Esophagus muscularis mucosa (tissue), 4 donors: ENCODE measurements at regions not wholly inside any gene's neighbourhood (a gene's known extent, or its start where the extent isn't known, plus 50 kb on each side); places are given as distances from the start of the nearest gene placed in this dataset.

ENCODE experiments used
- CTCF ChIP-seq, 3 experiments: fragments of 200-600 bp in 2 of 3; fragments of 450-650 bp in 1 of 3; sonication (generic) in 2 of 3; IDR thresholded peaks; one replicate each; pipeline ENCODE4 v1.5.1; 2017 to 2019; ENCODE audit warnings: antibody characterized with exemption in 3 of 3, mild to moderate bottlenecking in 2 of 3, moderate library complexity in 1 of 3
- EP300 ChIP-seq: sonication (generic); formaldehyde crosslinking; IDR thresholded peaks from one replicate; pipeline ENCODE4 v1.6.1; 2017; ENCODE audit warnings: antibody characterized with exemption
- POLR2A ChIP-seq: fragments of 450-650 bp; IDR thresholded peaks from one replicate; pipeline ENCODE4 v1.6.1; 2017; ENCODE audit warnings: antibody characterized with exemption, moderate library complexity, mild to moderate bottlenecking, low read depth

GRCh38 chr1:104295511-104295910 lies 545.8 kb downstream of the AMY1C start:
- TF ChIP-seq POLR2A: no peak
- no peak for TF ChIP-seq CTCF (IDR thresholded peaks at IDR 0.05)
- no peak for TF ChIP-seq EP300
